HL-60 (cell line): ENCODE measurements at regions not wholly inside any gene's neighbourhood (a gene's known extent, or its start where the extent isn't known, plus 50 kb on each side); places are given as distances from the start of the nearest gene placed in this dataset.

ENCODE experiments used
- CTCF ChIP-seq: IDR thresholded peaks from one replicate; pipeline ENCODE4 v1.5.1; 2011; ENCODE audit warnings: low read length, control low read depth, inconsistent platforms; ENCODE audit not compliant: insufficient read depth
- GABPA ChIP-seq: IDR thresholded peaks from 2 replicates; pipeline ENCODE4 v1.6.1; 2012; ENCODE audit warnings: low read depth
- POLR2AphosphoS5 ChIP-seq: IDR thresholded peaks from 2 replicates; pipeline ENCODE4 v1.6.1; 2012; ENCODE audit warnings: low read depth
- REST ChIP-seq: IDR thresholded peaks from 2 replicates; pipeline ENCODE4 v1.6.1; 2012; ENCODE audit warnings: low read depth; ENCODE audit not compliant: insufficient replicate concordance
- SPI1 ChIP-seq: IDR thresholded peaks from 2 replicates; pipeline ENCODE4 v1.6.1; 2012; ENCODE audit warnings: low read depth, mild to moderate bottlenecking, borderline replicate concordance

GRCh38 chr12:73529954-73530353 is 1007.7 kb upstream of the ATXN7L3B start:
- TF ChIP-seq CTCF: no peak
- TF ChIP-seq POLR2AphosphoS5: no peak
- no peak for TF ChIP-seq GABPA
- no peak for TF ChIP-seq REST
- TF ChIP-seq SPI1: no peak
